GM12878 (cell line): ENCODE measurements at regions not wholly inside any gene's neighbourhood (a gene's known extent, or its start where the extent isn't known, plus 50 kb on each side); places are given as distances from the start of the nearest gene placed in this dataset.

Experiments
- ATAC-seq: fragments of 200-7000 bp; cut with Tn5 transposase; 3 replicates; pipeline ENCODE4 v1.9.1; 2020; ENCODE audit warnings: mild to moderate bottlenecking, moderate library complexity
- BruUV-seq: library from RNA; stranded (reverse); fragments of 400-500 nt; replicated peaks from 2 replicates; lab custom pipeline; 2021; lab: Mats Ljungman, UMichigan
- CTCF ChIA-PET: fragments of 300-600 bp; sonication (Branson Sonifier 250); formaldehyde crosslinking; extraction: SDS; loops from one replicate; lab custom pipeline; 2021; ENCODE audit warnings: inconsistent platforms; lab: Yijun Ruan, JAX
- POLR2A ChIA-PET: fragments of 350-600 bp; formaldehyde crosslinking; extraction: SDS; loops from one replicate; lab custom pipeline; 2021; ENCODE audit warnings: inconsistent platforms; lab: Charles Lee
- RAD21 ChIA-PET: fragments of 300-600 bp; sonication (Branson Sonifier 250); formaldehyde crosslinking; loops from one replicate; lab custom pipeline; 2023; ENCODE audit warnings: antibody characterized with exemption; ENCODE audit not compliant: unreplicated experiment; lab: Charles Lee
- SMC1A ChIA-PET: fragments of 300-600 bp; sonication (Branson Sonifier 250); formaldehyde crosslinking; loops from one replicate; lab custom pipeline; 2023; ENCODE audit not compliant: unreplicated experiment, uncharacterized antibody; lab: Charles Lee
- DNase-seq: peaks from one replicate; pipeline ENCODE4 v3.0.0-alpha.2; 2011; ENCODE audit warnings: low read depth, low spot score
- FAIRE-seq: peaks from 3 replicates; lab custom pipeline; 2011; peaks lifted over from hg19 to GRCh38; lab: Jason Lieb, UNC
- H2AFZ ChIP-seq: 2 replicates; pipeline ENCODE4 v1.6.0; 2011; ENCODE audit warnings: low read depth, low read length, control low read depth; ENCODE audit not compliant: control insufficient read depth
- H3K27ac ChIP-seq: 2 replicates; pipeline ENCODE4 v1.5.1; 2011; ENCODE audit warnings: control low read depth; ENCODE audit not compliant: control insufficient read depth, insufficient read depth
- H3K27me3 ChIP-seq, 2 experiments: replicated peaks in 1 of 2; 2 replicates each; pipeline versions ENCODE4 v1.6.0 to v1.6.1; 2011; ENCODE audit warnings: low read length in 1 of 2; ENCODE audit not compliant: control insufficient read depth in 2 of 2, insufficient read depth in 2 of 2
- H3K36me3 ChIP-seq, 2 experiments: 2 replicates each; pipeline ENCODE4 v1.5.1; 2011; ENCODE audit warnings: low read length in 1 of 2; ENCODE audit not compliant: control insufficient read depth in 2 of 2, insufficient read depth in 2 of 2
- H3K4me1 ChIP-seq: 2 replicates; pipeline ENCODE4 v1.6.1; 2011; ENCODE audit warnings: mild to moderate bottlenecking, low read length, moderate library complexity, mixed read lengths; ENCODE audit not compliant: control insufficient read depth, insufficient read depth
- H3K4me2 ChIP-seq: 2 replicates; pipeline ENCODE4 v1.6.0; 2011; ENCODE audit warnings: control low read depth; ENCODE audit not compliant: control insufficient read depth, insufficient read depth
- H3K4me3 ChIP-seq: fragments of 200-600 bp; sonication (generic); 2 replicates; pipeline ENCODE4 v1.5.1; 2016
- H3K79me2 ChIP-seq: 2 replicates; pipeline ENCODE4 v1.6.0; 2011; ENCODE audit warnings: low read length; ENCODE audit not compliant: control insufficient read depth, insufficient read depth
- H3K9ac ChIP-seq: 2 replicates; pipeline ENCODE4 v1.8.0; 2011; ENCODE audit warnings: low read length, control low read depth, mixed read lengths; ENCODE audit not compliant: control insufficient read depth, insufficient read depth
- H3K9me3 ChIP-seq: replicated peaks from 3 replicates; pipeline ENCODE4 v1.5.1; 2011; ENCODE audit warnings: mild to moderate bottlenecking, low read length; ENCODE audit not compliant: control insufficient read depth, insufficient read depth
- H4K20me1 ChIP-seq: 2 replicates; pipeline ENCODE4 v1.6.0; 2011; ENCODE audit not compliant: control insufficient read depth, insufficient read depth
- ATF7 ChIP-seq: fragments of 450-650 bp; IDR thresholded peaks from 2 replicates; pipeline ENCODE4 v1.6.1; 2016; ENCODE audit warnings: low read depth, mild to moderate bottlenecking
- CREB1 ChIP-seq: IDR thresholded peaks from 2 replicates; pipeline ENCODE4 v1.6.1; 2012; ENCODE audit warnings: low read depth, mild to moderate bottlenecking, inconsistent platforms
- CUX1 ChIP-seq: IDR thresholded peaks from 2 replicates; pipeline ENCODE4 v1.6.1; 2012; ENCODE audit warnings: improper control_type of control experiment, low read depth, low read length; ENCODE audit not compliant: insufficient replicate concordance
- MYB ChIP-seq: fragments of 150-350 bp; IDR thresholded peaks from 2 replicates; pipeline ENCODE4 v1.6.1; 2014; ENCODE audit warnings: mild to moderate bottlenecking, low read depth, low read length, borderline replicate concordance
- SMC3 ChIP-seq: IDR thresholded peaks from 2 replicates; pipeline ENCODE4 v1.6.1; 2011; ENCODE audit warnings: low read length, improper control_type of control experiment, borderline replicate concordance
- SPI1 ChIP-seq: IDR thresholded peaks from 2 replicates; pipeline ENCODE4 v1.6.1; 2011; ENCODE audit warnings: low read depth, mild to moderate bottlenecking, low read length, moderate library complexity, borderline replicate concordance; ENCODE audit not compliant: insufficient read depth
- TAF1 ChIP-seq: IDR thresholded peaks from 2 replicates; pipeline ENCODE4 v1.6.1; 2011; ENCODE audit warnings: mild to moderate bottlenecking, low read depth, low read length, borderline replicate concordance
- ZBTB40 ChIP-seq: fragments of 450-650 bp; IDR thresholded peaks from 2 replicates; pipeline ENCODE4 v1.6.1; 2016; ENCODE audit warnings: mild to moderate bottlenecking, moderate library complexity, borderline replicate concordance
- ZNF687 ChIP-seq: fragments of 450-650 bp; IDR thresholded peaks from 2 replicates; pipeline ENCODE4 v1.6.1; 2017; ENCODE audit warnings: mild to moderate bottlenecking, moderate library complexity
- WGBS: methylation state at CpG from one replicate; pipeline ENCODE4 v1.1.6; 2016; ENCODE audit warnings: low lambda C conversion rate; ENCODE audit not compliant: insufficient replicate concordance, insufficient coverage; ENCODE audit errors: missing lambda C conversion rate; 5-methylcytosine and 5-hydroxymethylcytosine counted together
- in situ Hi-C: fragments of 300-500 bp; cut with MboI; formaldehyde crosslinking; loops from 9 replicates; pipeline ENCODE4 v1.14.3; 2018; ENCODE audit warnings: mixed read lengths
- intact Hi-C: fragments of 100-400 bp; cut with micrococcal nuclease; formaldehyde crosslinking; loops from one replicate; pipeline ENCODE4 v1.14.2; 2022; ENCODE audit not compliant: unreplicated experiment

GRCh38 chr22:27551402-27551801 is 250.2 kb downstream of the MN1 start:
- H3K27me3 ChIP-seq = no peaks in the 10 kb centered on the region
- H2AFZ ChIP-seq = no peak overlapping the region
- POLR2A ChIA-PET = no interaction called here
- no peaks in the 10 kb centered on the region for H3K79me2 ChIP-seq
- H3K36me3 ChIP-seq = no peaks in the 10 kb centered on the region
- no peak overlapping the region for H3K27ac ChIP-seq
- CTCF ChIA-PET = no interaction called here
- FAIRE-seq = no peak
- no peak overlapping the region for H3K9ac ChIP-seq
- H3K4me1 ChIP-seq = no peaks in the 10 kb centered on the region
- RAD21 ChIA-PET = no interaction called here
- H3K4me2 ChIP-seq = no peak overlapping the region
- H4K20me1 ChIP-seq = no peaks in the 10 kb centered on the region
- in situ Hi-C loops = no loop called here
- no peak for ATAC-seq
- WGBS = 25% methylated on average over 7 of the region's 7 CpGs
- SMC1A ChIA-PET = no interaction called here
- intact Hi-C loops = no loop called here
- H3K9me3 ChIP-seq = no peaks in the 10 kb centered on the region
- no peak for DNase-seq
- BruUV-seq = no TSS peak
- H3K4me3 ChIP-seq = no peak overlapping the region
- TF ChIP-seq MYB = no peak
- no peak for TF ChIP-seq CREB1
- TF ChIP-seq ZBTB40 = no peak
- no peak for TF ChIP-seq CUX1
- TF ChIP-seq TAF1 = no peak
- no peak for TF ChIP-seq SMC3
- no peak for TF ChIP-seq ZNF687
- no peak for TF ChIP-seq ATF7
- no peak for TF ChIP-seq SPI1
